ENCODE measurements at regions not wholly inside any gene's neighbourhood (a gene's known extent, or its start where the extent isn't known, plus 50 kb on each side); places are given as distances from the start of the nearest gene placed in this dataset.

GRCh38 chr1:213507472-213508223, 456.6 kb downstream of the RPS6KC1 start:
- TF ChIP-seq CTCF (IDR thresholded peaks at IDR 0.05; ENCODE audit: low read depth, low read length) (no peak), EZH2phosphoT487 (IDR thresholded peaks at IDR 0.05; ENCODE audit: low read depth) (no peak)
